Nephron (organoid): ENCODE measurements at regions not wholly inside any gene's neighbourhood (a gene's known extent, or its start where the extent isn't known, plus 50 kb on each side); places are given as distances from the start of the nearest gene placed in this dataset.
A peak's percentile ranks its signal among the peaks of the same experiment; 100 is the strongest.

Source experiments
- H3K27ac Mint-ChIP-seq, 3 experiments: 2 replicates each; pipeline ENCODE4 v1.8.0; 2020; ENCODE audit warnings: mixed read lengths in 3 of 3, mild to moderate bottlenecking in 2 of 3, moderate library complexity in 1 of 3
- H3K27me3 Mint-ChIP-seq: 2 replicates; pipeline ENCODE4 v1.8.0; 2021; ENCODE audit warnings: low read depth, mild to moderate bottlenecking, moderate library complexity, mixed read lengths
- H3K36me3 Mint-ChIP-seq: 2 replicates; pipeline ENCODE4 v1.8.0; 2020; ENCODE audit warnings: low read depth, mixed read lengths
- H3K4me1 Mint-ChIP-seq: 2 replicates; pipeline ENCODE4 v1.8.0; 2020; ENCODE audit warnings: mixed read lengths
- H3K4me3 Mint-ChIP-seq, 3 experiments: 2 replicates each; pipeline ENCODE4 v1.8.0; 2020; ENCODE audit warnings: mild to moderate bottlenecking in 3 of 3, mixed read lengths in 3 of 3, moderate library complexity in 2 of 3
- H3K9me3 Mint-ChIP-seq: 2 replicates; pipeline ENCODE4 v1.8.0; 2020; ENCODE audit warnings: mixed read lengths
- CTCF ChIP-seq, 3 experiments: fragments of 200-600 bp; sonication (generic); IDR thresholded peaks; one replicate each; pipeline ENCODE4 v1.5.0; 2021; ENCODE audit warnings: antibody characterized with exemption in 3 of 3; ENCODE audit not compliant: unreplicated experiment in 3 of 3

- peaks cover 4% of the 10 kb centered on the region for H3K27me3 Mint-ChIP-seq
- peaks cover 6% of the 10 kb centered on the region for H3K36me3 Mint-ChIP-seq
- TF ChIP-seq CTCF (IDR thresholded peaks at IDR 0.05; ENCODE audit: unreplicated experiment in 3 of 3): no peak
- H3K4me3 Mint-ChIP-seq: no peak overlapping the region
- peaks cover 35% of the 10 kb centered on the region for H3K9me3 Mint-ChIP-seq
- no peak overlapping the region for H3K27ac Mint-ChIP-seq
- H3K4me1 Mint-ChIP-seq: peaks cover 1% of the 10 kb centered on the region
Observed at GRCh38 chr6:45763281-45763680, 252.4 kb downstream of the CLIC5 start.

- Mint-ChIP-seq H3K4me1 (peaks cover 14% of the 10 kb centered on the region), H3K9me3 (peaks cover 14% of the 10 kb centered on the region), H3K27me3 (peaks cover 9% of the 10 kb centered on the region), H3K36me3 (peaks cover 6% of the 10 kb centered on the region), H3K4me3 (no peak overlapping the region), H3K27ac (peak overlapping the region in 1 of 3 experiments; percentile 46)
- TF ChIP-seq CTCF (IDR thresholded peaks at IDR 0.05; ENCODE audit: unreplicated experiment in 3 of 3): no peak
Observed at GRCh38 chr6:45759472-45759810, 256.2 kb downstream of the CLIC5 start.

- peaks cover 6% of the 10 kb centered on the region for H3K36me3 Mint-ChIP-seq
Observed at GRCh38 chr6:45758787-45759471, 256.7 kb downstream of the CLIC5 start.

GRCh38 chr6:45757443-45758130 is 258.1 kb downstream of the CLIC5 start:
- peaks cover 9% of the 10 kb centered on the region for H3K27me3 Mint-ChIP-seq
- no peak overlapping the region for H3K4me3 Mint-ChIP-seq
- no peaks in the 10 kb centered on the region for H3K9me3 Mint-ChIP-seq
- H3K36me3 Mint-ChIP-seq: no peaks in the 10 kb centered on the region
- peaks cover 14% of the 10 kb centered on the region for H3K4me1 Mint-ChIP-seq
- no peak for TF ChIP-seq CTCF (IDR thresholded peaks at IDR 0.05; ENCODE audit: unreplicated experiment in 3 of 3)
- H3K27ac Mint-ChIP-seq: peak overlapping the region; percentile 32 to 80 (median 46)

More at GRCh38 chr6:45758787-45759471, 256.7 kb downstream of the CLIC5 start:
- Mint-ChIP-seq H3K4me1 (peaks cover 14% of the 10 kb centered on the region), H3K9me3 (peaks cover 11% of the 10 kb centered on the region), H3K4me3 (no peak overlapping the region), H3K27ac (peak overlapping the region in 2 of 3 experiments; percentile 35 to 46), H3K27me3 (peaks cover 9% of the 10 kb centered on the region)
- TF ChIP-seq CTCF (IDR thresholded peaks at IDR 0.05; ENCODE audit: unreplicated experiment in 3 of 3): no peak

GRCh38 chr6:45756606-45757005 is 259.1 kb downstream of the CLIC5 start:
- Mint-ChIP-seq H3K36me3 (no peaks in the 10 kb centered on the region), H3K9me3 (no peaks in the 10 kb centered on the region), H3K4me3 (no peak overlapping the region), H3K27ac (no peak overlapping the region), H3K27me3 (peaks cover 9% of the 10 kb centered on the region), H3K4me1 (peaks cover 14% of the 10 kb centered on the region)
- TF ChIP-seq CTCF (IDR thresholded peaks at IDR 0.05; ENCODE audit: unreplicated experiment in 3 of 3): no peak

GRCh38 chr6:45754432-45754831 is 261.2 kb downstream of the CLIC5 start:
- H3K27ac Mint-ChIP-seq: no peak overlapping the region
- H3K9me3 Mint-ChIP-seq: no peaks in the 10 kb centered on the region
- H3K4me1 Mint-ChIP-seq: peaks cover 14% of the 10 kb centered on the region
- H3K4me3 Mint-ChIP-seq: no peak overlapping the region
- TF ChIP-seq CTCF (IDR thresholded peaks at IDR 0.05; ENCODE audit: unreplicated experiment in 3 of 3): no peak
- no peaks in the 10 kb centered on the region for H3K36me3 Mint-ChIP-seq
- H3K27me3 Mint-ChIP-seq: peaks cover 15% of the 10 kb centered on the region
